ENCODE measurements at regions not wholly inside any gene's neighbourhood (a gene's known extent, or its start where the extent isn't known, plus 50 kb on each side); places are given as distances from the start of the nearest gene placed in this dataset.

DNA sequence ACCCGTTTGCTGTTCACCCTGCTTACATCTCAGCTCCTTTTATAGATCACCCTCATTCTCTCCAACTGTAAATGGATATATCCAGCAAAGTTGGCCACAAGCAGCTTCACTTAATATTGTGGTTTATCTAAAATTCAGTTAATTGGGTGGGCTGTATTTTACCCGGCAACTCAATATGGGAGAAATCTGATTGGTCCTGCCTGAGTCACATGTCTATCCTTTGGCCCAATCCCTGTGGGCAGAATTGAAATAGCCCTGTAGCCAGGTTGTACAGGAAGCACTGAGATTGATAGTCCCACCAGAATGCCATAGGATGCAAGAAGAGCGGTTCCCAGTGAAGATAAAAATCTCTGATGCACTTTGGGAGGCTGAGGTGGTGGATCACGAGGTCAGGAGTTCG lies 73.2 kb downstream of the AIPL1 start:
- Histone ChIP-seq H2AFZ (ENCODE audit: low read depth, low read length) (no peak overlapping the region), H3K79me2 (ENCODE audit: control insufficient read depth, insufficient read depth, low read length) (no peaks in the 10 kb centered on the region), H3K4me1 (ENCODE audit: control insufficient read depth, extremely low read depth, insufficient read depth, low read length) (no peaks in the 10 kb centered on the region), H3K27me3 (ENCODE audit: control insufficient read depth in 2 of 2, insufficient read depth in 2 of 2, low read length in 2 of 2) (peaks cover 8 to 12% of the 10 kb centered on the region in 2 experiments), H3K9me1 (replicated peaks; ENCODE audit: control insufficient read depth, extremely low read depth, insufficient read depth, low read length) (no peaks in the 10 kb centered on the region), H3K27ac (ENCODE audit: insufficient read depth, low read depth, low read length) (no peak overlapping the region), H3K9ac (replicated peaks; ENCODE audit: extremely low read depth, insufficient read depth, low read length) (no peak overlapping the region), H3K4me3 (replicated peaks in 1 of 3; ENCODE audit: insufficient read depth in 1 of 3, low read depth in 1 of 3, low read length in 3 of 3) (no peak overlapping the region), H4K20me1 (replicated peaks; ENCODE audit: control insufficient read depth, extremely low read depth, insufficient read depth, low read length) (no peaks in the 10 kb centered on the region), H3K36me3 (ENCODE audit: control insufficient read depth in 2 of 2, extremely low read depth in 1 of 2, insufficient read depth in 2 of 2, low read length in 2 of 2) (no peaks in the 10 kb centered on the region), H3K4me2 (ENCODE audit: insufficient read depth, low read length) (no peak overlapping the region), H3K9me3 (replicated peaks; ENCODE audit: control insufficient read depth, insufficient read depth, low read length) (no peaks in the 10 kb centered on the region)
- TF ChIP-seq, protein P1, sequence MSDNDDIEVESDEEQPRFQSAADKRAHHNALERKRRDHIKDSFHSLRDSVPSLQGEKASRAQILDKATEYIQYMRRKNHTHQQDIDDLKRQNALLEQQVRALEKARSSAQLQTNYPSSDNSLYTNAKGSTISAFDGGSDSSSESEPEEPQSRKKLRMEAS (IDR thresholded peaks at IDR 0.05; ENCODE audit: insufficient read depth, insufficient read length): no peak
- TF ChIP-seq POLR2A (IDR thresholded peaks at IDR 0.05; ENCODE audit: low read depth, low read length) (no peak), FOS (IDR thresholded peaks at IDR 0.05; ENCODE audit: borderline replicate concordance, insufficient read depth, low read length) (no peak), MYC (IDR thresholded peaks at IDR 0.05; ENCODE audit: low read depth, low read length) (no peak), GATA2 (IDR thresholded peaks at IDR 0.05; ENCODE audit: insufficient read depth, insufficient read length, low read depth, low read length) (no peak), JUN (IDR thresholded peaks at IDR 0.05; ENCODE audit: borderline replicate concordance, insufficient read depth, insufficient read length, low read depth) (no peak), EZH2 (IDR thresholded peaks at IDR 0.05; ENCODE audit: borderline replicate concordance, low read depth, low read length, severe bottlenecking) (no peak), POLR2AphosphoS5 (IDR thresholded peaks at IDR 0.05; ENCODE audit: insufficient read depth, low read depth, low read length) (no peak)
- TF ChIP-seq, protein P2, sequence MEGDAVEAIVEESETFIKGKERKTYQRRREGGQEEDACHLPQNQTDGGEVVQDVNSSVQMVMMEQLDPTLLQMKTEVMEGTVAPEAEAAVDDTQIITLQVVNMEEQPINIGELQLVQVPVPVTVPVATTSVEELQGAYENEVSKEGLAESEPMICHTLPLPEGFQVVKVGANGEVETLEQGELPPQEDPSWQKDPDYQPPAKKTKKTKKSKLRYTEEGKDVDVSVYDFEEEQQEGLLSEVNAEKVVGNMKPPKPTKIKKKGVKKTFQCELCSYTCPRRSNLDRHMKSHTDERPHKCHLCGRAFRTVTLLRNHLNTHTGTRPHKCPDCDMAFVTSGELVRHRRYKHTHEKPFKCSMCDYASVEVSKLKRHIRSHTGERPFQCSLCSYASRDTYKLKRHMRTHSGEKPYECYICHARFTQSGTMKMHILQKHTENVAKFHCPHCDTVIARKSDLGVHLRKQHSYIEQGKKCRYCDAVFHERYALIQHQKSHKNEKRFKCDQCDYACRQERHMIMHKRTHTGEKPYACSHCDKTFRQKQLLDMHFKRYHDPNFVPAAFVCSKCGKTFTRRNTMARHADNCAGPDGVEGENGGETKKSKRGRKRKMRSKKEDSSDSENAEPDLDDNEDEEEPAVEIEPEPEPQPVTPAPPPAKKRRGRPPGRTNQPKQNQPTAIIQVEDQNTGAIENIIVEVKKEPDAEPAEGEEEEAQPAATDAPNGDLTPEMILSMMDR (IDR thresholded peaks at IDR 0.05; ENCODE audit: extremely low read depth in 1 of 2, insufficient read depth in 1 of 2, low read depth in 1 of 2, low read length in 2 of 2): no peak
- BruUV-seq (replicated peaks): no TSS peak
- POLR2A ChIA-PET: no interaction called here
- intact Hi-C loops (cut with micrococcal nuclease) (no loop called here), dilution Hi-C loops (cut with MboI; ENCODE audit: extremely low pct_ligation_motif_present, low sequenced_read_pairs) (no loop called here)
- peak; percentile 57 for DNase-seq (ENCODE audit: low read depth, low spot score)
- peak; percentile 42 for FAIRE-seq
- CTCF ChIA-PET: no interaction called here
